Small intestine (tissue), 7 donors: ENCODE measurements at regions not wholly inside any gene's neighbourhood (a gene's known extent, or its start where the extent isn't known, plus 50 kb on each side); places are given as distances from the start of the nearest gene placed in this dataset.
"Not testable (repeated sequence)": the region's sequence is repeated elsewhere in the genome, so short reads cannot be mapped to it uniquely, and the experiment has no call there.

Experiments
- DNase-seq, 2 donors: peaks; one replicate each; pipeline versions ENCODE4 v3.0.0 to v3.0.0-alpha.2; 2013
- FAIRE-seq: peaks from 2 replicates; lab custom pipeline; 2012; peaks lifted over from hg19 to GRCh38; lab: Jason Lieb, UNC
- H3K27ac ChIP-seq, 3 donors: one replicate each; pipeline ENCODE4 v1.5.1; 2013; ENCODE audit warnings: low read length in 2 of 3, mild to moderate bottlenecking in 2 of 3, control low read depth in 1 of 3, inconsistent platforms in 1 of 3, low read depth in 1 of 3, moderate library complexity in 1 of 3
- H3K27me3 ChIP-seq, 3 donors: one replicate each; pipeline ENCODE4 v1.6.1; 2013; ENCODE audit warnings: low read length in 3 of 3, inconsistent platforms in 1 of 3; ENCODE audit not compliant: control insufficient read depth in 3 of 3, insufficient read depth in 3 of 3
- H3K36me3 ChIP-seq, 3 donors: one replicate each; pipeline ENCODE4 v1.6.1; 2013; ENCODE audit warnings: low read length in 3 of 3, inconsistent platforms in 1 of 3, low read depth in 1 of 3, mild to moderate bottlenecking in 1 of 3, moderate library complexity in 1 of 3; ENCODE audit not compliant: control insufficient read depth in 3 of 3, insufficient read depth in 2 of 3
- H3K4me1 ChIP-seq, 3 donors: one replicate each; pipeline ENCODE4 v1.6.1; 2013; ENCODE audit warnings: low read length in 2 of 3, inconsistent platforms in 1 of 3, low read depth in 1 of 3, mild to moderate bottlenecking in 1 of 3, moderate library complexity in 1 of 3; ENCODE audit not compliant: control insufficient read depth in 3 of 3, insufficient read depth in 2 of 3
- H3K4me3 ChIP-seq, 3 donors: one replicate each; pipeline ENCODE4 v1.5.1; 2013; ENCODE audit warnings: low read length in 3 of 3, control low read depth in 1 of 3, inconsistent platforms in 1 of 3, low read depth in 1 of 3, mild to moderate bottlenecking in 1 of 3, moderate library complexity in 1 of 3
- H3K9me3 ChIP-seq, 2 donors: one replicate each; pipeline ENCODE4 v1.6.1; 2013; ENCODE audit warnings: low read depth in 1 of 2, low read length in 1 of 2; ENCODE audit not compliant: control insufficient read depth in 2 of 2, insufficient read depth in 1 of 2
- WGBS, 3 donors: extraction: QIAGEN DNeasy Blood & Tissue Kit; methylation state at CpG; one replicate each; pipeline ENCODE4 v1.1.7; 2013; 5-methylcytosine and 5-hydroxymethylcytosine counted together
- donor health status: healthy with polysubstance abuse.
- donor health status: control.
- donor health status: control.
- donor health status: Bipolar disorder and iron deficiency.
- donor health status: healthy.

DNA sequence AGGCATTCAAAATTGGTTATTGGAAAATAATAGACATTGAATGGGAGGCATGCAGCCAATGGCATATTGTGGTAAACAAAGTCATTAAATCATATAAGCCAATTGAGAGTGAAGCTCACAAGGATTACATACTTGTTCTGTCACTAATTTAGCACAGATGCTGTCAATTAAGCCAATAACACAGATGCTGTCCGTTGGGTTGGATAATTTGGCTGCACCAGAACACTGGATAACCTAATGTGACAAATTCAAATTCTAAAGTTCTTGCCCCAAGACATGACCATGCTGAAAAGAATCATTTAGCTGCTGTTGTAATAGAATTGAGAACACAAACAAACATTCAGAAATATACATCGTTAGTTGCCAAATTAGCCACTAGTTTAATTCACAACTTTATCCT lies 1796.4 kb downstream of the EFNA5 start:
- Histone ChIP-seq H3K27me3 (no peaks in the 10 kb centered on the region), H3K9me3 (peaks cover 0 to under 1% of the 10 kb centered on the region in 2 donors), H3K36me3 (no peaks in the 10 kb centered on the region), H3K27ac (no peak overlapping the region), H3K4me1 (no peaks in the 10 kb centered on the region), H3K4me3 (no peak overlapping the region)
- WGBS, 3 donors = 66 to 77% (median 70%) methylated on average over 2 of the region's 2 CpGs
- DNase-seq = no peak
- no peak for FAIRE-seq

DNA sequence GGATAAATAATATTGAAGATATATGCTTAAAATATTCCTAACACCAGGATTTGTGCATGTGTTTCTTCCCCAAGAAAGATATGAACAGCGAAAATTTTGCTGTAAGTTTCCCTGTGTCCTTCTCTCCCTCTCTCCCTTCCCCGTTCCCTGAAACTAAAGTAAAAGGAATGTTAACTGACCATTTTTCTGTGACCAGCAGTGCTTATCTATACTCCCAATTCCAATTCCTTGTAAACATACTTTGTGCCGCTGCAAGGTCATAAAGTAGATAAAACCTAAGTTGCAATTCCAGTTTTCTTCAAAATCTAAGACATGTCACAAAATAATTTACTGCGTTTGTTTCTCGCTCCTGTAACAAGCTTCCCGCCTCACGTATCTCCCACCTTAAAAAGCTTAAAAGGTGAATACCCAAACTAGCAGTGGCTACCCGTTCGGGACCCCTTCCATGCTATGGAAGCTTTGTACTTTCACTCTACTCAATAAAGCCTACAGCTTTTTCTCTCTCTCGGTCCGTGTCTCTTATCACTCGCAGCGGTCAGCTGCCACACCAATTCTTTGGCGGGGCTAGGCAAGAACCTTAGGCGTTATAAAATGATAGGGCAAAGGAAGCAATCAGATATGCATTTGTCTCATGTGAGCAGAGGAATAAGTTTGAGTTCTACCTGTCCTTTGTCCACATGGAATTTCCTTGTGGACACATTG lies 1798.0 kb downstream of the EFNA5 start:
- H3K27ac ChIP-seq = no peak overlapping the region
- DNase-seq = peak in 1 of 2 donors; percentile 13
- no peak for FAIRE-seq
- H3K36me3 ChIP-seq = no peaks in the 10 kb centered on the region
- no peaks in the 10 kb centered on the region for H3K27me3 ChIP-seq
- 25 to 64% (median 37%) methylated on average over 15 of the region's 15 CpGs for WGBS, 3 donors
- H3K4me1 ChIP-seq = no peaks in the 10 kb centered on the region
- peaks cover 0 to 6% of the 10 kb centered on the region in 2 donors for H3K9me3 ChIP-seq
- peak overlapping the region in 1 of 3 donors; percentile 20 for H3K4me3 ChIP-seq

- Histone ChIP-seq H3K4me1 (no peaks in the 10 kb centered on the region), H3K27me3 (no peaks in the 10 kb centered on the region), H3K9me3 (peaks cover 0 to 8% of the 10 kb centered on the region in 2 donors), H3K36me3 (no peaks in the 10 kb centered on the region), H3K4me3 (no peak overlapping the region), H3K27ac (no peak overlapping the region)
- FAIRE-seq = no peak
- no peak for DNase-seq
- WGBS, 3 donors = 88 to 100% (median 89%) methylated on average over 1 of the region's 1 CpG
Observed at GRCh38 chr5:105868038-105868780, 1802.5 kb downstream of the EFNA5 start.

DNA sequence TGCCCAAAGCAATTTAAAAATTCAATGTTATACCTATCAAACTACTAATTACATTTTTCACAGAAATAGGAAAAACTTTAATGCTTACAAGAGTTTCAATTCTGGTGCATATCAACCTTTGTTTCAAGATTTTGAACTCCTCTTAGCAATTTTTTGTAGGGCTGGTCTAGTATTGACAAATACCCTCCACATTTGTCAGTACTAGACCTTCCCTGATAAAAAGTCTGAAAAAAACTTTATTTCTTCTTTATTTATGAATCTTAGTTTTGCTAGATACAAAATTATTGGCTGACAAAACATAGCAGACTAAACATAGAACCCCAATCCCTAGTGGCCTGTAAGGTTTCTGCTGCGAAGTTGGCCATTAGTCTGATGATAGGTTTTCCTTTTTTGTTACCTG lies 1804.9 kb downstream of the EFNA5 start:
- Histone ChIP-seq H3K27me3 (no peaks in the 10 kb centered on the region), H3K36me3 (no peaks in the 10 kb centered on the region), H3K27ac (no peak overlapping the region), H3K9me3 (peaks cover 0 to 8% of the 10 kb centered on the region in 2 donors), H3K4me3 (no peak overlapping the region), H3K4me1 (no peaks in the 10 kb centered on the region)
- DNase-seq (no peak), FAIRE-seq (no peak)
- WGBS, 3 donors = 74 to 88% (median 79%) methylated on average over 1 of the region's 1 CpG

- not testable (repeated sequence) for H3K27ac ChIP-seq, H3K9me3 ChIP-seq, H3K4me1 ChIP-seq, H3K4me3 ChIP-seq, H3K36me3 ChIP-seq, DNase-seq, H3K27me3 ChIP-seq, FAIRE-seq
- 97 to 99% (median 97%) methylated on average over 25 to 33 of the region's 33 CpGs for WGBS, 3 donors
Observed at GRCh38 chr5:105859350-105859749, 1811.4 kb downstream of the EFNA5 start.

DNA sequence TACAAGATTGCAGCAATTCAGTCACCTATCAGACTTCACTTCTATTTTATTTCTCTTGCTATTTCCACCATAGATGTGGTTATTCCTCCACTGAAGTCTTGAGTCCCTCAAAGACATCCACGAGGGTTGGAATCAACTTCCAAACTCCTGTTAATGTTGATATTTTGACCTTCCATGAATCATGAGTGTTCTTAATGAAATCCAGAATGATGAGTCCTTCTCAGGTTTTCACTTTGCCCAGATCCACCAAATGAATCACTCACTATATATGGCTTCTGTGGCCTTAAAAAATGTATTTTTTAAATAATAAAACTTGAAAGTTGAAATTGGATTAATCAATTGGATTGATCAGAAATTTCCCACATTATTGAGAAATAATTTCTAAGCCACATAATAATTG lies 1821.0 kb downstream of the EFNA5 start:
- WGBS, 3 donors = 34 to 73% (median 60%) methylated on average over 1 of the region's 1 CpG
- Histone ChIP-seq H3K9me3 (no peaks in the 10 kb centered on the region), H3K4me1 (no peaks in the 10 kb centered on the region), H3K36me3 (no peaks in the 10 kb centered on the region), H3K27ac (no peak overlapping the region), H3K27me3 (no peaks in the 10 kb centered on the region), H3K4me3 (no peak overlapping the region)
- DNase-seq (no peak), FAIRE-seq (no peak)

DNA sequence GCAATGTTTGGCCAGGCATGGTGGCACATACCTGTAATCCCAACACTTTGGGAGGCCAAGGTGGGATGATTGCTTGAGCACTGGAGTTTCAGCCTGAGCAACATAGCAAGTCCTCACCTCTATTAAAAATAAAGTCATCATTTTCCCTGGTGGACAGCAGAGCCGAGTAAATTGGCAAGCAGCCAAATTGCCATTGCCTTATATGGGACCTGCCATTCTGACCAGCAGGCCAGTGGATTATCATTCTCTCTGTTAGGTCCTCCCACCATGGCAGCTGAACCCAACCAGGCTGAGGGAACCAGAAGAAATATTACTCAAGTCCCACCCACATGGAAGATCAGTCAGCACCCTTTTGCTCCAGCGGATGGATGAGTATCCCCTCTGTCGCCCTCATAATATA lies 1829.9 kb downstream of the EFNA5 start:
- Histone ChIP-seq H3K36me3 (no peaks in the 10 kb centered on the region), H3K4me3 (no peak overlapping the region), H3K27me3 (no peaks in the 10 kb centered on the region), H3K4me1 (no peaks in the 10 kb centered on the region), H3K27ac (no peak overlapping the region), H3K9me3 (peaks cover 0 to 6% of the 10 kb centered on the region in 2 donors)
- WGBS, 3 donors = 65 to 71% (median 69%) methylated on average over 3 of the region's 3 CpGs
- FAIRE-seq (no peak), DNase-seq (no peak)

DNA sequence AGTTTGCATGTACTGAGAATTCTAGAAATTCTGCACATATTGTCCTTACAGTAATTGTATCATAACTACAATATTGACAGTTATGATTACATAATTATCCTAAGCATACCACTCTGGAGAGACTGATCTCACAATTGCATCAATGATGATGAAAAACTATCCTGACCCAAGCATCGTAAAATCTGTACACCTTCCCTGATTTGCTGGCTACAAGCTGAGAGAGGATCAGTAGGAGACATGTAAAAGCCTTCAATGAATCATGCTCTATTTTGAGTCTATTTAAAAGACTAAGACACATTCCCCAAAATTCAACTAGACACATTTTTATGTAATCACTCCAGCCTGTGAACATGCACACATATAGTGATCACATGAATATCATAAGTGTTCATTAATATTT lies 1833.8 kb downstream of the EFNA5 start:
- Histone ChIP-seq H3K4me1 (no peaks in the 10 kb centered on the region), H3K4me3 (no peak overlapping the region), H3K9me3 (peaks cover 0 to 6% of the 10 kb centered on the region in 2 donors), H3K27me3 (no peaks in the 10 kb centered on the region), H3K27ac (no peak overlapping the region), H3K36me3 (no peaks in the 10 kb centered on the region)
- DNase-seq = no peak
- no peak for FAIRE-seq
- 80 to 97% (median 89%) methylated on average over 1 of the region's 1 CpG for WGBS, 3 donors
